Testis (tissue), 2 donors: ENCODE measurements at regions not wholly inside any gene's neighbourhood (a gene's known extent, or its start where the extent isn't known, plus 50 kb on each side); places are given as distances from the start of the nearest gene placed in this dataset.

Experiments
- POLR2A ChIP-seq: fragments of 450-650 bp; IDR thresholded peaks from one replicate; pipeline ENCODE4 v1.6.1; 2017; ENCODE audit warnings: antibody characterized with exemption, mild to moderate bottlenecking, moderate library complexity
- TF ChIP-seq, protein P1 (sequence below), 3 experiments: fragments of 450-650 bp in 2 of 3; fragments of 200-600 bp in 1 of 3; sonication (generic) in 1 of 3; IDR thresholded peaks; one replicate each; pipeline ENCODE4 v1.5.1; 2016 to 2019; ENCODE audit warnings: antibody characterized with exemption in 3 of 3, mild to moderate bottlenecking in 2 of 3, moderate library complexity in 1 of 3

DNA sequence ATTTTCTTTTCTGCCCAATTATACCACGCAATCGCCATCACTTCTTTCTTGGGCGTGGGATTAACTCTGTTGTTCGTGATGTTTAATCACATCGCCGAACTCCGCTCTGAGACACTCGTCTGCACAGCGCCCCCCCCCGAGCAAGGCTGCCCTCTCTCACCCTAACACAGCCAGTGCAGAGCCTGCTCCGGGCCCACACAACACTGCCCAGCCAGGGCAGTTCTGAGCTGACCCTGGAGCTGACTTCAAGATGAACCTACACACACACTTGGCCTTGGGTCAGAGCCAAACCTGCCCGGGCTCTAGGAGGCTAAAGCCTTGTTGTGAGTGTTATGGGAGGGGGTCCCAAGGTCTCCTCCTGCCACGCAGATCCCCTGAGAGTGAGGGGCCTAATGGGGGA, 64.6 kb upstream of the LRP8 start:
- TF ChIP-seq, protein P1, sequence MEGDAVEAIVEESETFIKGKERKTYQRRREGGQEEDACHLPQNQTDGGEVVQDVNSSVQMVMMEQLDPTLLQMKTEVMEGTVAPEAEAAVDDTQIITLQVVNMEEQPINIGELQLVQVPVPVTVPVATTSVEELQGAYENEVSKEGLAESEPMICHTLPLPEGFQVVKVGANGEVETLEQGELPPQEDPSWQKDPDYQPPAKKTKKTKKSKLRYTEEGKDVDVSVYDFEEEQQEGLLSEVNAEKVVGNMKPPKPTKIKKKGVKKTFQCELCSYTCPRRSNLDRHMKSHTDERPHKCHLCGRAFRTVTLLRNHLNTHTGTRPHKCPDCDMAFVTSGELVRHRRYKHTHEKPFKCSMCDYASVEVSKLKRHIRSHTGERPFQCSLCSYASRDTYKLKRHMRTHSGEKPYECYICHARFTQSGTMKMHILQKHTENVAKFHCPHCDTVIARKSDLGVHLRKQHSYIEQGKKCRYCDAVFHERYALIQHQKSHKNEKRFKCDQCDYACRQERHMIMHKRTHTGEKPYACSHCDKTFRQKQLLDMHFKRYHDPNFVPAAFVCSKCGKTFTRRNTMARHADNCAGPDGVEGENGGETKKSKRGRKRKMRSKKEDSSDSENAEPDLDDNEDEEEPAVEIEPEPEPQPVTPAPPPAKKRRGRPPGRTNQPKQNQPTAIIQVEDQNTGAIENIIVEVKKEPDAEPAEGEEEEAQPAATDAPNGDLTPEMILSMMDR (IDR thresholded peaks at IDR 0.05), result peak in 1 of 3 experiments; percentile 10
- TF ChIP-seq POLR2A, result no peak
